PC-9 (cell line): ENCODE measurements at regions not wholly inside any gene's neighbourhood (a gene's known extent, or its start where the extent isn't known, plus 50 kb on each side); places are given as distances from the start of the nearest gene placed in this dataset.

Experiments used
- EZH2 ChIP-seq: fragments of 200-600 bp; sonication (generic); IDR thresholded peaks from 2 replicates; pipeline ENCODE4 v1.8.0; 2017; ENCODE audit warnings: antibody characterized with exemption, low read depth
- TF ChIP-seq, protein P1 (sequence below): fragments of 200-600 bp; sonication (generic); conservative IDR thresholded peaks from 2 replicates; pipeline ENCODE4 v1.6.1; 2017; ENCODE audit warnings: mixed run types, antibody characterized with exemption, mild to moderate bottlenecking, moderate library complexity

- TF ChIP-seq EZH2: no peak
- TF ChIP-seq, protein P1, sequence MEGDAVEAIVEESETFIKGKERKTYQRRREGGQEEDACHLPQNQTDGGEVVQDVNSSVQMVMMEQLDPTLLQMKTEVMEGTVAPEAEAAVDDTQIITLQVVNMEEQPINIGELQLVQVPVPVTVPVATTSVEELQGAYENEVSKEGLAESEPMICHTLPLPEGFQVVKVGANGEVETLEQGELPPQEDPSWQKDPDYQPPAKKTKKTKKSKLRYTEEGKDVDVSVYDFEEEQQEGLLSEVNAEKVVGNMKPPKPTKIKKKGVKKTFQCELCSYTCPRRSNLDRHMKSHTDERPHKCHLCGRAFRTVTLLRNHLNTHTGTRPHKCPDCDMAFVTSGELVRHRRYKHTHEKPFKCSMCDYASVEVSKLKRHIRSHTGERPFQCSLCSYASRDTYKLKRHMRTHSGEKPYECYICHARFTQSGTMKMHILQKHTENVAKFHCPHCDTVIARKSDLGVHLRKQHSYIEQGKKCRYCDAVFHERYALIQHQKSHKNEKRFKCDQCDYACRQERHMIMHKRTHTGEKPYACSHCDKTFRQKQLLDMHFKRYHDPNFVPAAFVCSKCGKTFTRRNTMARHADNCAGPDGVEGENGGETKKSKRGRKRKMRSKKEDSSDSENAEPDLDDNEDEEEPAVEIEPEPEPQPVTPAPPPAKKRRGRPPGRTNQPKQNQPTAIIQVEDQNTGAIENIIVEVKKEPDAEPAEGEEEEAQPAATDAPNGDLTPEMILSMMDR: no peak
Measured at GRCh38 chr15:94815110-94815731, 583.9 kb downstream of the MCTP2 start.
